ENCODE measurements at regions not wholly inside any gene's neighbourhood (a gene's known extent, or its start where the extent isn't known, plus 50 kb on each side); places are given as distances from the start of the nearest gene placed in this dataset.
"Not testable (repeated sequence)": the region's sequence is repeated elsewhere in the genome, so short reads cannot be mapped to it uniquely, and the experiment has no call there.

DNA sequence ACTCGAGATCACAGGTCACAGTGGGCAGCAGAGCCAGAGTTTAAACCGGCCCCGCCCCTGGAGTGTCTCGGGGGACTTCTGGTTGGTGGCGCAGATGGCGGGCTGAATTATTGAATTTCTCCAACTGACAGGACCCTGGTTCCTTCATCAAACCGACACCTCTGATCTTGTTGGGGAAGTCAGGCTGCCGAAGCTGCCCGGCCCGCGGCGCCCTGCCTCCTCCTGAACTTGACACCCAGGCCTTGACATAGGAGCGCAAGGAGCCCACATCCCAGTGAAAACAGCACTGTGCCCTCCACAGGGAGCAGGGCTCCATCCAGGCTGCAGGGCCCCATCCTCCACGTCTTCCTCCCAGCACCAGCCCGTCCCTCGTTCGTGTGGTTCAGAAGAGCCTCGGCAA lies 105.2 kb downstream of the OLFM1 start:
- no peak for DNase-seq (ENCODE audit: low read depth, low spot score)
- no peak overlapping the region for H3K27ac ChIP-seq

- H3K27ac ChIP-seq; DNase-seq (ENCODE audit: low read depth, low spot score): not testable (repeated sequence)
Observed at GRCh38 chr9:135195975-135196374, 108.5 kb downstream of the OLFM1 start.

GRCh38 chr9:135196474-135196873 lies 109.0 kb downstream of the OLFM1 start:
- DNase-seq (ENCODE audit: low read depth, low spot score): no peak
- no peak overlapping the region for H3K27ac ChIP-seq

GRCh38 chr9:135198144-135198543 lies 110.7 kb downstream of the OLFM1 start:
- no peak overlapping the region for H3K27ac ChIP-seq
- no peak for DNase-seq (ENCODE audit: low read depth, low spot score)

DNA sequence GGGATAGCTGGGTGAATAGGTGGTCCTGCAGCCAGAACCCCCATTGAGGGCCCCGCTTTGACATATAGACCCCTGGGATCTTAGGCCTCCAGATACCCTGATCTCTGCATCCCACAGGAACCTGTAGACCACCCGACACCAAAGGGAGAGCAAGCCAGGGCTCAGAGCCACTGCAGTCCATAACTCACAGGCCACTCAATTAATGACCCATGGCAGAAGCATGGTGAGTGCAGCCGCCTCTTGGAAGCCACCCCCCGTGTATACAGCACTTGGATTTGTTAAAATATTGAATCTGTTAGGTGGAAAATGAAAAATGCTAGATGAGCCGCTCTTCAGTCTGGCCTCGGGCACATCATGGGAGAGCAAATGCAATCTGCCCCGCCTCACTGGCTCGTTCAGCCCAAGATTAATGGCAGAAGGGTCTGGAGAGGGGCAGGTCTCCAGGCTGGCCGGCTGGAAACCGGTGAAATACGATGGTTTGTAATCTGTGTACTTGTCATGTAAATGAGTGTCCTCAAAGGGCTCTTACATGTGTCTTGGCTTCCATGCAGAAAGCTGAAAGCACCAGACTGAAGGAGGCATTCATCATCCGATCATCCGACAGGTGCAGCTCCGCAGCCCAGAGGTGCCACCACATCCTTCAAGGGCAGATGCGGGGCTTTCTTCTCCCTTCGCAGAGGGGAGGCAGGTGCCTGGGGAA lies 111.3 kb downstream of the OLFM1 start:
- no peak overlapping the region for H3K27ac ChIP-seq
- DNase-seq (ENCODE audit: low read depth, low spot score): no peak

DNA sequence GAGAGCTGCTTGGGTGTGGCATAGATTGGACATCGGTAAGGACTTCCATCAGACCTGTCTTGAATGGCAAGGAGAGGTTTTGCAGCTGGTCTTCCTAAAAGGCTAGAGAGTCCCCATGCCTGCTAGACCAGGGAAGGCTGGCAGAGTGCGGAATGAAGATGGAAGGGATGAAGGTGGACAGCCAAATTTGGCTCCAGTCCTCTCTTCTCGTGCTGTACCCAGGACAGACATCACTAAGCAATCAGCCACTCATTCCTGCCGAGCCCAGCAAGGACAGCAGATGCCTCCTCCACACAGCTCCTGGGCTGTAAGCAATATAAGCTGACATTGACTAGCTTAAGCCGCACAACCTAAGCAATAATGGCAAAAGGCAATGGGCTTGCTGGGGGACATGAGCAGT lies 112.0 kb downstream of the OLFM1 start:
- no peak for DNase-seq (ENCODE audit: low read depth, low spot score)
- H3K27ac ChIP-seq: no peak overlapping the region

DNA sequence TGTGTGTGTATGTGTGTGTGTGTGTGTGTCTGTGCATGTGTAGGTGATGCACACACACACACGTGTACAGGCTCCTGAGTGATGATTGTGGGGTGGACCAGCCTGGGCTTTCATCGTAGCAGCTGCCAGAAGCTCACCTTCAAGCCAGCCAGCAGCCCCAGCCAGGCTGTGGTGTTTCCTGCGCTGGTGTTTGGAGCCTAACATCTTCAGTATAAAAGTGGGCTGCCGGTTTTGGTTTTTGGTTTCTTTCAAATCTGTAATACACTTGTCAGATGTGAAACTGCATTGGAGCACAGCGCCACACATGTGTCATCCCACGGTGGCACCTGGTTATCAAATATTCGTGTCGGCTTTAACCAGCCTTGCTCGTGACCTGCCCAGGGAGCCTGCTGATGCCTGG lies 114.2 kb downstream of the OLFM1 start:
- no peak overlapping the region for H3K27ac ChIP-seq
- no peak for DNase-seq (ENCODE audit: low read depth, low spot score)

- no peak overlapping the region for H3K27ac ChIP-seq
- DNase-seq (ENCODE audit: low read depth, low spot score): no peak
Observed at GRCh38 chr9:135204177-135204576, 116.7 kb downstream of the OLFM1 start.

GRCh38 chr9:135209136-135209535 lies 121.7 kb downstream of the OLFM1 start:
- DNase-seq (ENCODE audit: low read depth, low spot score): no peak
- H3K27ac ChIP-seq: no peak overlapping the region

DNA sequence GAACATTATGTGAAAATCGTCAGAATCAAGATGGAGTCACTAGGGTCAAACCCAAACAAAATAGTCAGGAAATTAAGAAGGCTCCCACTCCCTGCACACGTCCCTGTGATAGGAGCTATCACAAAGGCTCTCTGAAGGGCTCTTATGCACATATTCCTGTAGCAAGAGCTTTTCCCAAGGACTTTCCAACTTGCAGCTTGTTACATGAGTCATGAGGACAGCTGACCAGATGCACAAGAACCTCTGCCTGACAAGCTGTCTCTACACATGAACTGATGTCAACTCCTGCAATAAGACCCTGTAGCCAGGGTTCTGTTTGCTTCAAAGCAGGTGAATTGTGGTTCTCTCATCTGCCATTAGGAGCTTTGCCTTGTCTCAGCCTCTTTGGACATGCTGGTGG lies 122.4 kb downstream of the OLFM1 start:
- no peak overlapping the region for H3K27ac ChIP-seq
- no peak for DNase-seq (ENCODE audit: low read depth, low spot score)

GRCh38 chr9:135210676-135211523 lies 123.4 kb downstream of the OLFM1 start:
- DNase-seq (ENCODE audit: low read depth, low spot score): no peak
- H3K27ac ChIP-seq: no peak overlapping the region

DNA sequence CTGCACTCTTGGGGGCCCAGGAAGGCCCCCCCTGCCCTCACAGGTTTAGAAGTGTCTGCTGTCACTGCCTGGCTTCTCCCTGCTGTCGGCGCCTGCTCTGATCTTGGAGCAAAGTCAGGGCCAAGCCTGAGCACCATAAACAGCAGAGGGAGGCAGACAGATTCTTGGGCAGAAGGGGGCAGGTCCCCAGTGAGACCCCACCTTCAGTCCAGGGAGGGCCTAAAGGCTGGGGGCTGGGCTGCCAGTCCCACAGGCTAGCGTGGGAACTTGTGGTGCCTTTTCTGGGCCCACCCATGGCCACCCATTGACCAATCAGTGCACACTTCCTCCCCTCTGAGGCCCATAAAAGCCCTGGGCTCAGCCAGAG lies 124.0 kb downstream of the OLFM1 start:
- H3K27ac ChIP-seq: no peak overlapping the region
- DNase-seq (ENCODE audit: low read depth, low spot score): no peak

DNA sequence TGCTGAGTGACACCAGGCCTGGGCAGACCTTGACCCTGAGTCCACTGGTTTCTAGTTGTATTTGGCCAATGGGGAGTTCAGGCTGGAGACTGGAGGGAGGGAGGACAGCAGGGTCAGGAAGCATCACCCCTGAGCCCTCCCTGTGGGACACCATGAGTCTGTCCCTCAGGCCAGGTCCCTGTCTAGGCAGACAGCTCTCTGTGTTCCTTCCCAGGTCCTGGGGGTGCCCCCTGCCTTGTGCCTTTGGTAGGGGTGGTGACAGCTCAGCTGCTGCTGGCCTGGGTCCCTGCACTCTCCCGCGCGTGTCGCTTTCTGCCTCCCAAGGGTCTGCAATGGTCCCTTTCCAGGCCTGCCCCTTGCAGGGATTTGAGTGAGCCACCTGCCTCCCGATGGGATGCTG lies 125.5 kb downstream of the OLFM1 start:
- DNase-seq (ENCODE audit: low read depth, low spot score): no peak
- H3K27ac ChIP-seq: no peak overlapping the region

DNA sequence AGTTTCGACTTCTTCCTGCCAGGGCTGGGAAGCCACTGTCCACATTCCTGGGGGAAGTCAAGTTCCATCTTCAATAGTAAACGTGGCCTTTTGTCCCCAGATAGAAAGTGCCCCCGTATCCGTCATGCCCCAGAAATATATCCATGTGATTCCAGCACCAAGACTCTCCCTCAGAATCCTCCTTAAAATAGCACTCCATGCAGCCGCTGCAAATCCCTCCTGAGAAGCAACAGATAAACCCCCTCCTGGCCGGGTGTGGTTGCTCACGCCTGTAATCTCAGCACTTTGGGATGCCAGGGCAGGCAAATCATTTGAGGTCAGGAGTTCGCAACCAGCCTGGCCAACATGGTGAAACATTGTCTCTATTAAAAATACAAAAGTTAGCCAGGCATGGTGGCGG lies 126.1 kb downstream of the OLFM1 start:
- DNase-seq (ENCODE audit: low read depth, low spot score): no peak
- H3K27ac ChIP-seq: no peak overlapping the region

GRCh38 chr9:135214054-135214640 lies 126.7 kb downstream of the OLFM1 start:
- DNase-seq (ENCODE audit: low read depth, low spot score): no peak
- no peak overlapping the region for H3K27ac ChIP-seq

DNA sequence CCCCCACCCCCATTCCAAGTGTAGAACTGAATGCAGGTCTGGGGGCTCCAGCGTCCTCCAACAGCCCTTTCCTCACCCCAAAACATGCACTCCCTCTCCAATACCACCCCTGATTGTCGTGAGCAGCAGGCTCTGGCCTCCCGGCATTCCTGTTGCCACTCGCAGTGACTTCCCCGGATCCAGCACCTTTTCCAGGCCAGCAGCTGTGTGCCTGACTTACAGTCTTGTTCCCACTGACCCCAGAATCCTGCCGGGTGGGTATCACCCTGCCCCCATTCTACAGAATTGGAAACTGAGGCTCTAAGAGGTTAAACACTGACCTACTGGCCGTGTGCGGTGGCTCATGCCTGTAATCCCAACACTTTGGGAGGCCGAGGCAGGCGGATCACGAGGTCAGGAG lies 127.2 kb downstream of the OLFM1 start:
- DNase-seq (ENCODE audit: low read depth, low spot score): no peak
- H3K27ac ChIP-seq: no peak overlapping the region

DNA sequence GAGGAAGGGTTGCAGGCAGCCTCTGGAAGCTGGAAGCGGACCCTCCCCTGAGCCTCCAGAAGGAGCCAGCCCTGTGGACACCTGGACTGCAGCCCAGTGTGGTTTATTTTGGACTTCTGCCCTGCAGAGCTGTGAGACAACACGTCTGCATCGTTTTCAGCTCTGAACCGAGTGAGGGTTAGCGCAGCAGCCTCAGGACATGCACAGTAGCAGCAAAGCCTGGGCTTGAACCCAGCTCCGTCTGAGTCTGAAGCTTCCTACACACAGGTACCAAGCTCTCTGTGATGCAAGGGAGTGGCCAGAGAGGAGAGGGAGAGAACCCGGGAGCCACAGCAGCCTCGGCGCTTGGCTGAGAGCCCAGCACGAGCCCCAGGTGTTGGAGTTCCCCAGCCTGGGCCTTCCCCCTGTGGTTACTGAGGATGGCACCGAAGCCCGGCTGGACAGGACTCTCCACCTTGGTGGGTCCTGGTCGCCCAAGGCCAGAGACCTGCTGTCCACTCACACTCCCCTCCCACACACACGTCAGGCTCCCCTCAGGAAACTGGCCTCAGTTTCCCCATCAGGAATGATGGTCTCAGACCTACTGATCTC lies 128.2 kb downstream of the OLFM1 start:
- H3K27ac ChIP-seq: no peak overlapping the region
- DNase-seq (ENCODE audit: low read depth, low spot score): no peak

DNA sequence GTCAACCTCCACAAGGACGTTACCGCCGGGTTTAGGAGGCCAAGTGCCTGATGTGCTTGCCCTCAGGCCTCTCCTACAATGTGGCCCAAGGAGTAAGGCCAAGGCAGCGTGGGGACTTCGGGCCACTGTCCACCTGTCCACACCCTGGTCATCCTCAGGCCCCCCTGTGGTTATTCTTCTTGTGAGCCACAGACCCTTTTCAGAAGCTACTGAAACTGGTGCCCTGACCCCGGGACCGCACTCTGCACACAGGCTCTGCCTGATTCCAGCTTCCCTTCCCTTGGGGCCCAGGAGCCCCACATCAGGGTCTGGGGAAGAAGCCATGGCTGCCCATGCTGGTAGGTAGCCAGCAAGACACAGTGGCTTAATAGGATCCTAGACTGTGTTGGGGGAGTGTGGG lies 128.8 kb downstream of the OLFM1 start:
- H3K27ac ChIP-seq: no peak overlapping the region
- no peak for DNase-seq (ENCODE audit: low read depth, low spot score)

- H3K27ac ChIP-seq: no peak overlapping the region
- no peak for DNase-seq (ENCODE audit: low read depth, low spot score)
Observed at GRCh38 chr9:135216791-135217441, 129.4 kb downstream of the OLFM1 start.

GRCh38 chr9:135217836-135218235 lies 130.4 kb downstream of the OLFM1 start:
- no peak for DNase-seq (ENCODE audit: low read depth, low spot score)
- H3K27ac ChIP-seq: no peak overlapping the region

All from epithelial cell of prostate (primary cell).